GM18511 (cell line): ENCODE measurements at regions not wholly inside any gene's neighbourhood (a gene's known extent, or its start where the extent isn't known, plus 50 kb on each side); places are given as distances from the start of the nearest gene placed in this dataset.

Experiments
- ATAC-seq: cut with Tn5 transposase; IDR thresholded peaks from one replicate; pipeline ENCODE4 v1.9.1; 2021; ENCODE audit warnings: mild to moderate bottlenecking, moderate library complexity; ENCODE audit not compliant: unreplicated experiment

- ATAC-seq: no peak
Observed at GRCh38 chr12:92215358-92215757, 69.7 kb upstream of the BTG1 start.

GRCh38 chr12:92213166-92213565, 67.5 kb upstream of the BTG1 start:
- ATAC-seq: no peak

- ATAC-seq: no peak
Observed at GRCh38 chr12:92210071-92210470, 64.4 kb upstream of the BTG1 start.

- peak; percentile 90 for ATAC-seq
Observed at GRCh38 chr12:92208613-92209121, 63.0 kb upstream of the BTG1 start.

GRCh38 chr12:92206596-92206995, 61.0 kb upstream of the BTG1 start:
- ATAC-seq: no peak

- no peak for ATAC-seq
Observed at GRCh38 chr12:92206011-92206410, 60.4 kb upstream of the BTG1 start.

GRCh38 chr12:92199819-92200576, 54.4 kb upstream of the BTG1 start:
- ATAC-seq: no peak

- ATAC-seq: no peak
Observed at GRCh38 chr12:92197815-92198214, 52.2 kb upstream of the BTG1 start.

- ATAC-seq: no peak
Observed at GRCh38 chr12:92196368-92196767, 50.7 kb upstream of the BTG1 start.
